ENCODE measurements at regions not wholly inside any gene's neighbourhood (a gene's known extent, or its start where the extent isn't known, plus 50 kb on each side); places are given as distances from the start of the nearest gene placed in this dataset.

DNA sequence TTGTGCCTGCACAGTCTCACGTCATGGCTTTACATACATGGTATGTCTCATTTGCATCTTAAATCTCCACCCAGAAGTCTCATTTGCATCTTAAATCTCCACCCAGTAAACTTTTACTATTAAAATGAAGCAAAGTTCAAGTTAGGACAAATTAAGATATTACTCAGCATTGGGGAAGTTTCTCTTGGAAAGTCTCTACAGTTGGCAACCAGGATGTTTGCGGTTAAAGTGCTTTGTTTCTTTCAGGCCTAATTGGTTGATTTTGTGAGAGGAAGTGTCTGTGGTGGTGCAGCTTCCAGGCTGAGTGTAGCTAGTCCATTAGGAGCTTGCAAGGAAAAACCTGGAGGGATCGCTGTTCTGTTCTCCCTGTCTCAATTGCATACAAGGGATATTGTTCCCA is 1373.3 kb upstream of the GOT2 start:
- TF ChIP-seq EZH2 (IDR thresholded peaks at IDR 0.05; ENCODE audit: insufficient read depth, poor library complexity, severe bottlenecking) (no peak), EZH2phosphoT487 (IDR thresholded peaks at IDR 0.05; ENCODE audit: insufficient read depth, low read depth) (no peak)
